GM18505 (cell line): ENCODE measurements at regions not wholly inside any gene's neighbourhood (a gene's known extent, or its start where the extent isn't known, plus 50 kb on each side); places are given as distances from the start of the nearest gene placed in this dataset.

Experiments used
- ATAC-seq: cut with Tn5 transposase; IDR thresholded peaks from one replicate; pipeline ENCODE4 v1.9.1; 2021; ENCODE audit not compliant: unreplicated experiment
- POLR2A ChIP-seq: IDR thresholded peaks from 4 replicates; pipeline ENCODE4 v1.6.1; 2011; ENCODE audit warnings: borderline replicate concordance; ENCODE audit not compliant: insufficient read depth, insufficient read length; ENCODE audit errors: extremely low read depth

DNA sequence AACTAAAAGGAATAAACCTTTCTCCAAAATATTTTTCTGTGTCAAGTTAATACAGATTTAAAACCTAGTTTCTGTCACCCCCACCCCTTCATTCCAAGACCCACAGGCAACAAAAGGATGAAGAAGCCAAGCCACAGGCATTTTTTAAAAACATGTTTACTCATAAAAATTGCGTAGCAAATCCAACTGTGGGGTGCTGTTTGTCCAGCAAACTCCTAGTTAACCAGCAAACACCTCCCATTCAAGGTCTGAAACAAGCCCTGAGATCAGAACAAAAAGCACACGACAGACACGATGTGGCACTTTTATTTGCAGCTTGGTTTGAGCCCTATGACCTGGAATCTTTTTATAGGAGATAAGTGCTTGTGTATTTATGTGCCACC, 149.9 kb upstream of the CAMK1G start:
- no peak for ATAC-seq
- no peak for TF ChIP-seq POLR2A

- no peak for TF ChIP-seq POLR2A
- no peak for ATAC-seq
Measured at GRCh38 chr1:209434066-209434465, 149.4 kb upstream of the CAMK1G start.

GRCh38 chr1:209434631-209435217, 148.8 kb upstream of the CAMK1G start:
- TF ChIP-seq POLR2A, result no peak
- ATAC-seq, result no peak

GRCh38 chr1:209435654-209436566, 147.6 kb upstream of the CAMK1G start:
- peak; percentile 78 for ATAC-seq
- no peak for TF ChIP-seq POLR2A

DNA sequence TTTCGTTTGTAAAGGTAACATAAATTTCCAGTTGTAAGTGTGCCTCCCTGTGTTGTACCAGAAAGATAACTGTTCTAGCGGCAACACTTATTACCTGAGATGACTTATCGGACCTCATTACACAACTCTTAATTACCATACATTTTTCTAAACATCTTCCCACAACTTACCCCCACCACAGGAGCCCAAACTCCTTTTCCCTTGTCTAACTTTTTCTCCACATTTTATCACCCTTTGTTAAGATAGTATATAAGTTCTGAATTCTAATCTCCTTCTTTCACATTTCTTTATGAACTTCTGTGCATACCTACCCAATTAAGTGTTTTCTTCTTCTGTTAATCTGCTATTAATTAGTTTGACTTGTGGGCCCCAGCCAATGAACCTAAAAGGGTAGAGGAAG, 143.7 kb upstream of the CAMK1G start:
- TF ChIP-seq POLR2A, result no peak
- no peak for ATAC-seq

DNA sequence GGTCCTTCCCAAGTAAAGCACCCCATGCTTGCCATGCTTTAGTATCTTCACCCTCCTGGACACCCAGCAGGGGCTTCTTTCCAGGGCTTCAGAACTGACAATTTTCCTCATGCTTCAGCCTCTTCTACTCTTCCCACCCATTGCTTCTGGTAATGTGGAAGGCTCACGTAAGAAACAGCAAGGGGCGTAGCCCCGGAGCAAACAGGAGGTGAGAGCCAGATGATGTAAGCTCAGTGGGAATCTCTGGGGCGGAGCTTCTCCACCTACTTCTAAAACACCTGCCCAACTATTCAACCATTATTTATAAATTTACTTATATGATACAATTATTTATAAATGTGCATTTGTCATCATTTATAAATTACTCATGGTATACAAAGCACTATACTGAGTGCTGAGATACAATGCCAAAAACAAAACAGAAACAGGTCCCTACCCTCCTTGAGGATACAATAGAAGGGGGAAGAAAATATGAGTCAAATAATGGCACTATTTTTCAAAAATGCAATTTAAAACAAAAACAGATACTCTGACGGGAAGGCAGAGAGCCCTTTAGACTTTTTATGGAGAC, 140.1 kb upstream of the CAMK1G start:
- TF ChIP-seq POLR2A, result no peak
- ATAC-seq, result no peak

- no peak for TF ChIP-seq POLR2A
- ATAC-seq, result no peak
Measured at GRCh38 chr1:209443975-209444651, 139.4 kb upstream of the CAMK1G start.

DNA sequence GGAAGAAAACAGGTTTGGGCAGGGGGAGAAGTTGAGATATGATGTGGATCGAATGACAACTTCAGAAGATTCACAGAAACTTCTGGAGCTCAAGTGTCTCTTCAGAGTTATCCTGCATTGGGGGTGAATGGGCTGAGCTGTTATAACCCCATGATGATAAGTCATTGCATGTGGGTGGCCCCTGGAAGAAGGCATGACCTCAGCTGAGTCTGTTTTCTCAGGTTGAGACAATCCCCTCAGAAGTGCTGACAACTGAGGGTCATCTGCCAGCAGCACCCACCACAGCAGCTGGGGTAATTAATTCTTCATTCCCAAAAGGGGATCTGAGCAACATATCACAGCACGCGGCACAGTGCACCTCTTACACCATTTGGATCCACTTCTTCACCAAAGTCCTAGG, 138.6 kb upstream of the CAMK1G start:
- ATAC-seq, result no peak
- no peak for TF ChIP-seq POLR2A

GRCh38 chr1:209445576-209445975, 137.9 kb upstream of the CAMK1G start:
- ATAC-seq, result no peak
- TF ChIP-seq POLR2A, result no peak

GRCh38 chr1:209446356-209446755, 137.2 kb upstream of the CAMK1G start:
- TF ChIP-seq POLR2A, result no peak

GRCh38 chr1:209454340-209454994, 129.0 kb upstream of the CAMK1G start:
- no peak for ATAC-seq
- TF ChIP-seq POLR2A, result no peak

More at GRCh38 chr1:209446356-209446755, 137.2 kb upstream of the CAMK1G start:
- ATAC-seq, result no peak

GRCh38 chr1:209455145-209455544, 128.4 kb upstream of the CAMK1G start:
- no peak for ATAC-seq
- TF ChIP-seq POLR2A, result no peak
